ENCODE measurements at regions not wholly inside any gene's neighbourhood (a gene's known extent, or its start where the extent isn't known, plus 50 kb on each side); places are given as distances from the start of the nearest gene placed in this dataset.

- H4K20me1 ChIP-seq (ENCODE audit: insufficient read depth): no peaks in the 10 kb centered on the region
- H3K9me2 ChIP-seq (ENCODE audit: insufficient read depth): no peaks in the 10 kb centered on the region
- H3K27me3 ChIP-seq (ENCODE audit: insufficient read depth, low read length): no peaks in the 10 kb centered on the region
- no peak for ATAC-seq
- ChIA-PET POLR2A (no interaction called here), CTCF (no interaction called here), RAD21 (ENCODE audit: low non-redundant PET in 1 of 2, low total read pairs in 2 of 2, uncharacterized antibody in 2 of 2, unreplicated experiment in 2 of 2) (no interaction called here)
- H3K36me3 ChIP-seq (ENCODE audit: control insufficient read depth in 1 of 2, insufficient read depth in 2 of 2, low read length in 2 of 2): no peaks in the 10 kb centered on the region
- no peak overlapping the region for H3K4me3 ChIP-seq (replicated peaks in 1 of 2; ENCODE audit: low read depth in 1 of 2, low read length in 2 of 2)
- DNase-seq (ENCODE audit: low read depth, low spot score): no peak
- H3K4me2 ChIP-seq (ENCODE audit: low read length): no peak overlapping the region
- no peak overlapping the region for H2AFZ ChIP-seq (ENCODE audit: low read depth, low read length, poor library complexity, severe bottlenecking)
- intact Hi-C loops (cut with micrococcal nuclease): no loop called here
- no peaks in the 10 kb centered on the region for H3K4me1 ChIP-seq (ENCODE audit: control insufficient read depth in 1 of 2, insufficient read depth in 2 of 2, low read length in 2 of 2)
- no peak overlapping the region for H3K27ac ChIP-seq (ENCODE audit: low read depth, low read length)
- H3K9ac ChIP-seq (ENCODE audit: low read length): no peak overlapping the region
- BruUV-seq (replicated peaks): no TSS peak
- no peaks in the 10 kb centered on the region for H3K9me3 ChIP-seq (ENCODE audit: control insufficient read depth in 1 of 2, insufficient read depth in 1 of 2, low read depth in 1 of 2, low read length in 2 of 2)
- TF ChIP-seq ZFX (IDR thresholded peaks at IDR 0.05) (no peak), ZNF274 (IDR thresholded peaks at IDR 0.05; ENCODE audit: low read depth, low read length) (no peak), RAD21 (IDR thresholded peaks at IDR 0.05; ENCODE audit: low read depth) (no peak)
- H3K79me2 ChIP-seq (ENCODE audit: insufficient read depth, low read length): no peaks in the 10 kb centered on the region
These were observed 1031.1 kb downstream of the TBC1D22A start for GRCh38 chr22:47793304-47794101.

GRCh38 chr22:47789171-47789570 is 1026.7 kb downstream of the TBC1D22A start:
- intact Hi-C loops (cut with micrococcal nuclease): no loop called here
- ChIA-PET RAD21 (ENCODE audit: low non-redundant PET in 1 of 2, low total read pairs in 2 of 2, uncharacterized antibody in 2 of 2, unreplicated experiment in 2 of 2) (no interaction called here), POLR2A (no interaction called here), CTCF (no interaction called here)
- no peak overlapping the region for H3K9ac ChIP-seq (ENCODE audit: low read length)
- no peak for DNase-seq (ENCODE audit: low read depth, low spot score)
- H2AFZ ChIP-seq (ENCODE audit: low read depth, low read length, poor library complexity, severe bottlenecking): no peak overlapping the region
- no peaks in the 10 kb centered on the region for H3K9me2 ChIP-seq (ENCODE audit: insufficient read depth)
- H3K79me2 ChIP-seq (ENCODE audit: insufficient read depth, low read length): no peaks in the 10 kb centered on the region
- peaks cover 0 to 8% of the 10 kb centered on the region in 2 experiments; a peak in 2 of 4 replicates for H3K9me3 ChIP-seq (ENCODE audit: control insufficient read depth in 1 of 2, insufficient read depth in 1 of 2, low read depth in 1 of 2, low read length in 2 of 2)
- no peak overlapping the region for H3K27ac ChIP-seq (ENCODE audit: low read depth, low read length)
- H3K36me3 ChIP-seq (ENCODE audit: control insufficient read depth in 1 of 2, insufficient read depth in 2 of 2, low read length in 2 of 2): no peaks in the 10 kb centered on the region
- H3K4me1 ChIP-seq (ENCODE audit: control insufficient read depth in 1 of 2, insufficient read depth in 2 of 2, low read length in 2 of 2): no peaks in the 10 kb centered on the region
- TF ChIP-seq SP1 (IDR thresholded peaks at IDR 0.05; ENCODE audit: low read depth) (no peak), CBX3 (IDR thresholded peaks at IDR 0.05; ENCODE audit: low read depth) (no peak), POLR2A (IDR thresholded peaks at IDR 0.05; ENCODE audit: borderline replicate concordance, extremely low read depth, insufficient read depth, insufficient read length) (no peak), CEBPB (IDR thresholded peaks at IDR 0.05; ENCODE audit: low read depth) (no peak), YY1 (IDR thresholded peaks at IDR 0.05; ENCODE audit: extremely low read depth, insufficient replicate concordance, low read depth, low read length) (no peak), CTCF (IDR thresholded peaks at IDR 0.05 in 2 of 3, conservative IDR thresholded peaks at IDR 0.05 in 1 of 3; ENCODE audit: borderline replicate concordance in 1 of 3, insufficient read depth in 1 of 3, low read depth in 2 of 3, low read length in 2 of 3) (no peak), SRF (IDR thresholded peaks at IDR 0.05; ENCODE audit: low read depth) (no peak), POLR2AphosphoS5 (IDR thresholded peaks at IDR 0.05; ENCODE audit: low read depth, low read length) (no peak), MAX (IDR thresholded peaks at IDR 0.05) (no peak), EZH2 (IDR thresholded peaks at IDR 0.05) (no peak), RAD21 (IDR thresholded peaks at IDR 0.05; ENCODE audit: low read depth) (no peak), ZBTB33 (IDR thresholded peaks at IDR 0.05; ENCODE audit: extremely low read depth, insufficient replicate concordance, low read length) (no peak)
- no peaks in the 10 kb centered on the region for H4K20me1 ChIP-seq (ENCODE audit: insufficient read depth)
- ATAC-seq: no peak
- no peaks in the 10 kb centered on the region for H3K27me3 ChIP-seq (ENCODE audit: insufficient read depth, low read length)
- no peak overlapping the region for H3K4me3 ChIP-seq (replicated peaks in 1 of 2; ENCODE audit: low read depth in 1 of 2, low read length in 2 of 2)
- BruUV-seq (replicated peaks): no TSS peak
- H3K4me2 ChIP-seq (ENCODE audit: low read length): no peak overlapping the region
